NCI-H510A (cell line): ENCODE measurements at regions not wholly inside any gene's neighbourhood (a gene's known extent, or its start where the extent isn't known, plus 50 kb on each side); places are given as distances from the start of the nearest gene placed in this dataset.

ENCODE experiments used
- DNase-seq: peaks from one replicate; lab custom pipeline; 2025; lab: John Stamatoyannopoulos, UW

DNA sequence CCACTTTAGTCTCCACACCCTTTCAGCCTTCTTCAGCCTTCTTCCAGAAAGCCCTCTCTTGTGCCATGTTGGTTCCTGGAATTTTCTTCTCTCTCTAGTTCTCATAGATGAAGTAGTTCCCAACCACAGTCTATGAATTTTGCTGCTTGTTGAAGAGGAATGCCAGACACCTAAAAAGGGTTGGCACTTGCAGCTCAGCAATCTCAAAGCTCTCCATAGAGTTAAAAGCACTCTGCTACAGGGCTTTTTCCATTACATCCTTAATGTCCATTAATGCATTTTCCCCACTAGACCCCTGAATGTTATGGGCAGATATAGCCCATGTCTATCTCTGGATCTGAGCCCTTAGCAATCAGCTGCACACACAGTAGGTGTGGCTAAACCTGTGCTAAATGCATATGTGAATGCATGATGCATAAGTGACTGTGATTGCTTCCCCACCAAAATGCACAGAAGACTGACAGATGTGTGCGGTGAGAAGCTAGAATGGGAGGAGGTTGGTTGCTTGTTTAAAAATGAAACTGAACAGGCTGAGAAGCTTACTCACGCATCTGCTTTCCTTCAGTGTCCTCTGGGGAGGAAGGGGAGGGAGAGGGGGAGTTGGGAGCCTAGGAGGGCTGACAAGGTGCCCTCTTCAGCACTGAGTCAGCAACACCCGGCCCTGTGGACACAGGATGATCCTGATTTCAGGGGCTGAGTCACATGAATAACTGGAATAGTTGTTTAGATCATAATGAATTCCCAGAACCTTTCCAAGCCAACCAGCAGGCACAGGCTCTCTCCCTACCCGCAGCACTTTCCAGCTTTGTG, 146.1 kb upstream of the FGGY start:
- peak; percentile 18 for DNase-seq

DNA sequence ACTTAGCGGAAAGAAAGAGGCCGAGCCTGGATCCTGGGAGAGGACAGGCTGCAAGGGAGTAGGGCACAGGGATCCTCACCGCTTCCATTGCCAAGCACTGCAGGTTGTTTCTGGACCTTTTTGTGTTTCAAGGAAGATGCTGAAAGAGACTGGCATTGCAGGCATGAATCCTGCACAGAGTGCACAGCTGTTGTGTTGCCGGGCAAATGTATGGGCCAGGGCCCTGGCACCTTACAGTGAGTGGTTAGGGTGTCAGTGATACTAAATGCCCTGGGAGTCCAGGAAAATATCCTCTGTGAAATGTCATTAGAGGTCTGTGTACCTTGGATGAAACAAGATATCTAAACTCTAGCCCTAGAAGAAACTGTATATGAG, 145.5 kb upstream of the FGGY start:
- DNase-seq: no peak

DNA sequence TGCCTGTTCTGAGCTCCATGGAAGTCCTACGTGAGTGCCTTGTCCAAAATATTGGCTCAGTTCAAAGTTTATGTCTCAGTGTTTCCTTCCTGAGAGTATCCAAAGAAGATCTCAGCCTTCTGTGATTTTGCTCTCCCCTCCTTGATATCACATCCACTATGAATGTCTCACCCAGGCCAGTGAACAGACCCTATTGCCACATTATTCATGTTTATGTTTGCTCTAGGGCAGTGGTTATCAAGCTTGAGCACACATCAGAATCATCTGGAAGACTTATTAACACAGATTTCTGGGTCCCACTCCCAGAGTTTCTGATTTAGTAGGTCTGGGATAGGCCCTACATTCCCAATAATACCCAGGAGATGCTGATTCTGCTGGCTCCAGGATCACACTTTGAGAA, 145.0 kb upstream of the FGGY start:
- no peak for DNase-seq

DNA sequence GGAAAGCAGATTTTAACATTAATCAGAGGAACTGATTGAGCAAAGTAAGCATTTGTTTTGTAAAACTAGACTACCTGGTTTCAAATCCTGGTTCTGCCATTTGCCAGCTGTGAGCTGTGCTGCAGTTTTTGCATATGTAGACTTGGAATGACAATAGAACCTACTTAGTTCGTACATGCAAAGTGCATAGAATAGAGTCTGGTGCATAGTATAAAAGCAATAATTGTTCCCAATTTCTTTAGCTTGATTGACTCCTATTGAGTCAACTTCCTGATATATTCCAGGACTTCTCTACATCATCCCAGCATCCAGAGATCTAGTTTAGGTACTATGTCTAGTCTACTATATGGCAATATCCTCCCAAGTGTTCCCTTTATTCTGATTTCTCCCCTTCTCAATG, 144.4 kb upstream of the FGGY start:
- DNase-seq: no peak

DNA sequence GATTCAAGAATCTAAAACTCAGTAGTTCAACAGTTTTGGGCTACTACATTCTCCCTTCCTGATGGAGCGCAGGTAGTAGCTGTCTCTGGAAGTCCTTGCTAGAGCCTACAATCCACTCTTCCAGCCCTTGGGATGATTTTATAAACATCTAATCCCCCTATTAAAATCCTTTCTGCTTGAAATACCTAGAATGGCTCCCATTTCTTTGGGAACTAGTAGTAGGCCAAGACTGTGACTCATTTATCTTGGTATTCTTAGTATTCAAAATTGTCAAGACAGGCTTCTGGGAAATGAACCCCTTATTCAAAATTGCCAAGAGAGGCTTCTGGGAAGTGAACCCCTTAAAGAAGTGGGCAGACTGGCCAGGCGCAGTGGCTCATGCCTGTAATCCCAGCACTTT, 142.5 kb upstream of the FGGY start:
- no peak for DNase-seq

DNA sequence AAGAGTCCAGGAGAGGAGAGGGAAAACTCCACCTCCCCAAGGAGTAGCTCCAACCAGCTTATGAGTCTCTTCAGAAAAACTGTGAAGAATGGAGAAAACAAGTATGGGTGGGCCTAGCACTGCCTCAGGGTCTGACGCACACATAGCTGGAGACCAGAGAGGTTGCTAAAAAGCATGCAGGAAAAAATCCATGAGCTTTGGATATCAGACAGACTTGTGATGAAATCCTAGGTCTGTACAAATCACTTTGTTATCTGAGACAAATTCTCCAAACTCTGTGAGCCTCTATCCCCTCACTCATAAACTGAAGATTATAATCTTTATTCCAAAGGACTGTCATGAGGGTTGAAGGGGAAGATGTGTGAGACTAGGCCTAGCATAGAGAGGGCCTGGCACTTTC, 141.5 kb upstream of the FGGY start:
- no peak for DNase-seq

DNA sequence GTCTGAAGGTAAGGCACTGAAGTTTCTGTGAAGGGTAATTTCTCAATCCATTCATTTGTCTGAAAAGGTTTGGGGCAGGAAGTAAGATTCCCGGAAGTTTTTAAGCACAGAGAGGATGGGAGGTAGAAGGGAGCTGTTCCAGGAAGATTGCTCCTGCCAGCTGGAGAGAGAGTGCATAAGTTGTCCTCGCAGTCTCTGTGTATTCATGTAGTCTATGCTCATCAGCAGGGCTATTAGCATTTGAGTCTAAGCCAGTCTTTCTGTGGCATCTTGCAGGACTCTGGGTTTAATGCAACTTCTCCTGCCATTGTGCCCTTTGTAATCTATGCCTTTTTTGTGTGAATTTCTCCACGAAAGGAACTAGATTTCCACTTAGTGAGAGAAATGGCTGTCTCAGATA, 140.8 kb upstream of the FGGY start:
- DNase-seq: no peak

DNA sequence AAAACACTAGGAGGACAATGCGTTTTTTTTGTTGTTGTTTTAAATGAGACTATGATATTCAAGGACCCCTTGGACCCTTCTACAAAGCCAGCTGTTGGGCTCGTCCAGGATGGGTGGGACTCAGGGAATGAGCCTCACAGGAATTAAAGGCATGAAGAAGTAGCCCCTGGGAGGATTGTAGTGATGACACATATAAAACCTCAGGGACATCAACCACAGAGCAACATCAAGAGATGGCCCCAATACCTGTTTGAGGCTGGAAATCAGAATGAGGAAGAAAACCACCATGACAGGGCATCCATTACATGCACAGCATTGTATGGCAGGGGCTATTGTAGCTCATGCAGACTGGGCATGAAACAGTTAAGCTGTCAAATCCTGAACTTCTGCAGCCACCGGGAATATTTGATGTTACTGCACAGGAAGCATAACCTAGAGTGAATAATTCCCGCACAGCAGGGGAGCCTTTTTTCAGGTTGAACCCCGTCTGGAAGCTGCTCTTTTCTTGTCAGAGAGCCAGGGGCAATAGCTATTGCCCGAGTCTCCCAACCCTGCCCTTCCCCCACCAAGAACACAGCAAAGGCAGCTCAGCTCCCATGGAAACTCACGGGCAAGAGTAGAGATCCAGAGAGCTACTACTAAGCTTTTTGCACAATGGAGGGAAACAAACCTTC, 140.2 kb upstream of the FGGY start:
- DNase-seq: no peak

DNA sequence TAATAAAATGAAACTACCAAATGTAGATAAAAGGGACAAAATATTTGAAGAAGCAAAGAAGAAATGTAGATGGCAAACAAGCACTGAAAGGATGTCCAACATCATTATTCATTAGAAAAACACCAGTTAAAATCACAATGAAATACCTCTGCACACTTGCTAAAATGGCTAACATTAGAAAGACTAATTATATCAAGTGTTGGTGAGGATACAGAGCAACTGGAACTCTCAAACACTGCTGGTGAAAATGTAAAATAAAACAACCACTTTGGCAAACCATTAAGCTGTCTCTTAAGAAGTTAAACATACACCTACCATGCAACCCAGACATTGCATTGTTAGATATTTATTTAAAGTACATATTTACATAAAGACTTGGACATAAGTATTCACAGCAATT, 138.6 kb upstream of the FGGY start:
- DNase-seq: no peak

DNA sequence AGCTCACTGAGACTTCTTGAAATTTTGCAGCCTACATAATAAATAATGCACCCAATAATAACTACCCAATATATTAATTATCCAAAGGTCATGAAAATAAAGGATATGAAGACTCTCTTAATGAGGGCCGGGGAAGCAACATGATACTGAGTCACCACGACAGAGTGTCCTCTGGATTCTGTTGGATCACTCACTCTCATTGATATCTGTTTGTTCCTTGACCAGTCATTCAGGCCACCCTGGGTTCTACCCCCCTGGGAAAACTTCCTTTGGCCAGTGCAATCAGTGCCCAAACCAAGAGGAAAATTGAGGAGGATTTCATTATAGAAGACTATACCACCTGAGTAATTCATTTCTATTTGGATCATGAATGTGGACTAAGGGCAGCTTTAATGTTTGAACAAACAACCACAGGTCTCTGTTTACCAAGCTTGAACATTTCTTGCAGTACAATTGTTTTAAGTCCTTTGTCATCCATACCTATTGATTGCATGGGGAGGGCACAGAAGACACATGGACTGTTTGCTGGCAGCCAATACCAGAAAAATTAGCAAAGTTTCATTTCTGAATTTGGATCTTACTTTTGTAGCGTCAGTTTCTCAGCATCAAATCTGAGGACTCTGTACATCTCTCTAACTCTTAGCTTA, 137.2 kb upstream of the FGGY start:
- DNase-seq: no peak

DNA sequence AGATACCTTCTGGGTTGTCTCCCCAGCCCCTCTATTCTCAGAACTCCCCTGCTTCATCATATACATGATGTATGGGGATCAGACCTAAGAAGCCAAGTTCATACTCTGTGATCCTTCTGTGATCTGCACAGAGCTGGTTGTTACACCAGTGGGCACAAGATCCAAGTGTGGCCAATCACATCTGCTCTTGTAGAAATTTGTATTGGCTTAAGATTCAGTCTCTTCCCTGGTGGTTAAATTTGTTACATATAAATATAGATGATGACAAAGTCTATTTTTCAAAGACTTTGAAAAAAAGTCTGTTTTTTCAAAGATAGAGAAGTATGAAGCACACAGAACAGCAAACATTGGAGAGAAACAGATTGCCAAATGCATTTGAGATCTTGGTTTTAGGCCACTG, 135.8 kb upstream of the FGGY start:
- DNase-seq: no peak

DNA sequence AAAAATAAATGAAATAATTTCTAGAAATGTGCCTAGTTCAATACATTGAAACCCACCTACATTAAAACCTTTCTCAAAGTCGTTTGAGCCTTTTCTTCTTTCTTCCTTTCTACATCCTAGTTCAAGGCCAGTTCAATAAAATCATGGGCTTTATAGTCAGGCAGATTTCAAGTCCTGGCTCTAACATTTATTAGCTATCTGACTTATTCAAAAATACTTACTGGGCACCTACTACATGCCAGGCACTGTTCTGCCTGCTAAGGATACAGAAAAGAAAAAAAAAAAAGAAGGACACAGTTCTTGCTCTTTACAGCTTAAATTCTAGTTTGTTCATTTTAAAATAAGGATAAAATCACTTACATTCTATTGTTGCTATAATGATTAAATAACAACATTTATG, 134.2 kb upstream of the FGGY start:
- DNase-seq: no peak

DNA sequence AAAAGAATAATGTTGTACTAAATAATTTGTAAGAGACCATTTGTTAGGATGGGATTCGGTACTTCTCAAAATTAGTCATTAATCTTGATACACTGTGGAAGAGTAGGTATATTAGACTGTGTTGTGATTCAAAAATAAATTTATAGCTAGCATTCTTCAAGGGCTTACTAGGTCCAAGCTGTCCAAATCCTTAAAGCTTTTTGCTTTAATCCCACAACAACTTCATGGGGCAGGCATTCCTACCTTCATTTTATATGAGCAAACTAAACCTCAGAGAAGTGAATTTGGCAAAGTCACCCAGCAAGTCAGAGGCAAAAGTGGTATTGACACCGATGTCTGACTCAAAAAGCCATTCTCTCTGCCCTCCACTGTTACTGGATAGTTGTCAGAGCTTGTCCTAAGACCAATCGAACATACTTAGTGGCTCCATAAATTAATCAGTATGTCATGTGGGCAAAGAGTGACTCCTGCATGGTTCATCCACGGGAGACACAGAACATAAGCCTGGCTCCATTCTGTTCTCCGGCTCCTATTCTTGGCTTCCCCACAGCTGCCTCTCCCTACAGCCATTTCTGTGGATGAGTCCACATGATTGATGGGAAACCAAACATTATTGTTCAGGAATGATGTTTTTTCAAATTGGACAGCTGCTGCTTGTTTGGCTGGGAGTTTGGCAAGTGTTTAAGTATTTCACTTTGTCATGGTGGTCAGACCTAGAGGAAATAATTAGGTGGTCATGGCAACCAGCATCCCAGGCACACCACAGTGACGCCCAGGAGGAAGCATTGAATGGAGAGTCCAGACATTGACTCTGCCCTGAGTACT, 133.4 kb upstream of the FGGY start:
- DNase-seq: no peak

DNA sequence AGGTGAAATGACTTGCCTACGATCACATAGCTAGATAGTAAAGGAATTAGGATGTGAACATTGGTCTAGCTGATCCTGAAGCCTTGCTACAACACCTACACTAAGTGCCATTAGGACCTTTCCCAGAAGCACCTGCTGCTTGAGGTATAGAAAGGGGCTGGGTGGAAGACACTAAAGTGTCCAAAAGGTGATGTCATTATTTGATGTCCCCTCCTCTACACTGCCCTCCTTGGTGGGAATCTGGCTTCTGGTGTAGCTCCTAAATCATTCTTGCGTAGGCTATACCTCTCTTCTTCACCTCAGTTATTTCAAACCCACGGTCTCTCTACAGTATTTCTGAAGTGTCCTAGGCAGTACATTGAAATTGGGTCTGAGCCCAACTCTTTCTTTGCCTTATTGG, 132.5 kb upstream of the FGGY start:
- DNase-seq: no peak

DNA sequence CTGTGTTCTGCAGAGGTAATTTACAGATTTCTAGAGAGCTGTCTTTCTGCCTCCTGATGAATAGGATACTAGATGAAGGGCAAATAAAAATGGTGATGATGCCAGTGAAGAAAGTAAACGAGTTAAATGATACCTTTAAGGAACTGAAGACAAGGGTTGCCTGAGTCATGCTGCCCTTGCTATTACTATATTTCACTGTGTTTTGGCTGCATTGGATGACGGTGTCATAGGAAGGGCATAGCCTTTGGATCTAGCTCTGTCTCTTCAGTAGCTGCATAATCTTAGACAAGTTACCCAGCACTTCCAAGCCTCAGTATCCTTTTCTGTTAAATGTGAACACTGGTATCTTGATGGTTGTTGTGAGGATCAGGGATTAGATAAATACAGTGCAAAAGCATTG, 131.5 kb upstream of the FGGY start:
- DNase-seq: no peak

DNA sequence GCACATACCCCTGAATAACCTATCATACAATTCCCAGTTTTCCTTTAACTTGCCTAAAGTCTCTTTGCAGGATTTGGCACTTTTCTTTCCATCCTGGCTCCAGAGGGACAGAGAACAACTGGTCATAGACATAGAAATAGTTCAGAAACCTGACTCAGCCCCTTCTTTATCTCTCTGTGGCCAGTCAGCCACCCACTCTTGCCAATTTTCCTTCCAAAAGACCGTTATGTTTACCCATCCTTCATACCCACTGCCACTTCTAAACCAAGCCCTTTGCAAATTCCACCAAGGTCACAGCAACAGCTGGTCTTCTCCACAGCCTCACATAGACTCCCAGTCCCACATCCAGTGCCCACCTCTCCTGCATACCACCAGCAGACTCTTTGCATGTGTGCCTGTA, 127.2 kb upstream of the FGGY start:
- no peak for DNase-seq

DNA sequence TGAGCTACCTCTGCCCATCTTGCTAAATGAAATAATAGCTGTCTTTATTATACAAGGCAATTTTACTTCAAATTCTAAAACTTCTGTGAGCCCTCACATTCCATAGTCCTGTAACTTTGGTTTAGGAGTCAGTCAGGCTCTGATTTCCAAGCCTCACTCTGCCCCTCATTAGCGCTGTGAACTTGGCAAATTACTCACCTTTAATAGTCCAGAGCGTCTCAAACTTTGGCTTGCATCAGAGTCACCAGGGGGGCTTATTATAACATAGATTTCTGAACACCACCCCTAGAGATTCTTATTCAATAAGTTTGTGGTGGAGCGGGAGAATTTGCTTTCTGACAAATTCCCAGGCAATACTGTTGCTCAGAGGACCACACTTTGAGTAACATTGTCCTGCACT, 126.2 kb upstream of the FGGY start:
- no peak for DNase-seq

DNA sequence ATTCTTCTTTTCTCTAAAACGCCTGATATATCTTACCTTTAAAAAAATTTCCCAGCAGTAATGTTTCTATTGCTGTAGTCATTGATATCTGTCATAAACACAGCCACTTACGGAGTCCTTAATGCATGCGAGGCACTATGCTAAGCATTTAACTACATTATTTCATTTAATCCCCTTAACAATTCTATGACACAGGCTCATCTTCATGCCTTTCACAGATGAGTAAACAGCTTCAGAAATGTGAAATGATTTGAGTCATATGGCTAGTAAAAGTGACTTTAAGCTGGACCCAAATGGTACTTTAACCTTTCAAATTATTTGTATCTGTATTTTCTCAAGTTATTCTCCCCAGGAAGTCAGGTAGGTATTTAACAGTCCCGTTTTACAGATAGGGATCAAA, 125.1 kb upstream of the FGGY start:
- no peak for DNase-seq

DNA sequence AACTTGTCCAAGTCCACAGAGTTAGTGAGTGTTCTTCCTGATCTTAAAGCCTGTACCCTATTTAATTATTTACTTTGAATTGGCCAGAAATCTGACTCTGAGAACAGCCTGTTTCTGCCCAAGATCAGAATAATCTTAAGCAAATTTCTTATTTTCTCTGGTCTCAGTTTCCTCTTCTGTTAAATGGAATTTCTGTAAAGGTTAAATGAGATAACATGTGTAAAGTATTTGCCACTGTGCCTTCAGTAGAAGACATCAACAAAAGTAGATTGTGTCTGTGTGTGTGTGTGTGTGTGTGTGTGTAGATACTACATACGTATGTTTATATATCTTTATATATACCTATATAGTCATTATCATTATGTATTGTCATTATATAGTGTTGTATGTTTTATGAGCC, 124.2 kb upstream of the FGGY start:
- DNase-seq: no peak

DNA sequence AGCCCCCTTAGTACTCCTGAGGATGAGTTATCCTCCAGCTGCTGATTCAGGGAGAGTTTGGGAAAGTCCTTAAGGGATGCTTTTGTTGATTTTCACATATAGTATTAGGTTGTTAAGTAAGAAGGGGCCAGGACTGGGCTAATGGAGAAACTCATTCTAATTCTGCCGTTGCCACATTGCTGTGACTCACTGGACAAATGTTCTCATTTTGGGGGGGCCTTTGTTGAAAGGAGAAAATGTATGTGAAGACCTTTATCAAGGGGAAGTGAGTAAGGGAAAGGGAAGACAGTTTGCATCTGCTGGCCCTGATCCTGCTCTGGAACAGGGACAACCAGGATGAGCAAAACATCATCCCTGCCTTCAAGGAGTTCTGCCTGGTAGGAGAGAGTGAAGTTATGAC, 123.2 kb upstream of the FGGY start:
- DNase-seq: no peak

DNA sequence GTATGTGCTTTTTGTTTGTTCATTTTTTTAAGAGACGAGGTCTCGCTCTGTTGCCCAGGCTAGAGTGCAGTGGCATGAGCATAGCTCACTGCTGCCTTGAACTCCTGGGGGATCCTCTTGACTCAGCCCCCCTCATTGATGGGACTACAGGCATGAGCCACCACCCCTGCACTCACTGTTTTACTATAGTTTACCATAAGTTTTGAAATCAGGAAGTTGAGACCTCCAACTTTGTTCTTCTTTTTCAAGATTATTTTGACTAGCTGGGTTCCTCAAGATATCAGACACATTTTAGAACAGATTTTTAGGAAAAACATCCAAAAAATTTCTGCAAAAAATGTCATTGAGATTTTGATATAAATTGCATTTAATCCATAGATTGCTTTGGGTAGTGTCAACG, 120.4 kb upstream of the FGGY start:
- DNase-seq: no peak

DNA sequence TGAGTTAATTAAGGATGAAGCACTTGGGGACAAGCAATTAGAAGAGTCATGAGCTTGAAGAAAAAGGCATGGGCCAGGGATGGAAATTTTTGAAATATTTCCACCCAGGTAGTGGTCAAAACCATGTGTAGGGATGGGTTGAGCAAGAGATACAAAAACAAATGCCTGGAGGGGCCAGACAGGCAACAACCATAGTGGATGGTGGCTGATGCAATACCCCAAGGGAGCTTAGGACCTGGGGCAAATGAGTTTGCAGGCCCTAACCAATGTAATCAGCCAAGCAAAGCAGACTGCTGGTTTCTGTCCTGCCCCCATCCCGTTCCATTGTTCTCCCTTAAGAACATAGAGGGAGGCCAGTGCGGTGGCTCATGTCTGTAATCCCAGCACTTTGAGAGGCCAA, 119.1 kb upstream of the FGGY start:
- DNase-seq: no peak
